Keratinocyte (primary cell): ENCODE measurements at regions not wholly inside any gene's neighbourhood (a gene's known extent, or its start where the extent isn't known, plus 50 kb on each side); places are given as distances from the start of the nearest gene placed in this dataset.

ENCODE experiments used
- DNase-seq: peaks from one replicate; pipeline ENCODE4 v3.0.0-alpha.2; 2011; ENCODE audit warnings: low read depth, missing footprints, low spot score
- FAIRE-seq: peaks from 2 replicates; lab custom pipeline; 2011; peaks lifted over from hg19 to GRCh38; lab: Jason Lieb, UNC
- H2AFZ ChIP-seq: 2 replicates; pipeline ENCODE4 v1.6.0; 2012; ENCODE audit warnings: low read length, control low read depth, inconsistent platforms; ENCODE audit not compliant: control insufficient read depth
- H3K27ac ChIP-seq: 2 replicates; pipeline ENCODE4 v1.5.1; 2011; ENCODE audit warnings: low read length; ENCODE audit not compliant: control insufficient read depth, insufficient read depth
- H3K27me3 ChIP-seq: 3 replicates; pipeline ENCODE4 v1.6.0; 2011; ENCODE audit warnings: low read length; ENCODE audit not compliant: control insufficient read depth, insufficient read depth; ENCODE audit errors: extremely low read depth
- H3K36me3 ChIP-seq, 2 experiments: 2 replicates in 1 of 2; 3 replicates in 1 of 2; pipeline ENCODE4 v1.5.1; 2011; ENCODE audit warnings: low read length in 2 of 2, mild to moderate bottlenecking in 1 of 2; ENCODE audit not compliant: control insufficient read depth in 2 of 2, insufficient read depth in 2 of 2; ENCODE audit errors: extremely low read depth in 1 of 2
- H3K4me1 ChIP-seq: 3 replicates; pipeline ENCODE4 v1.5.1; 2011; ENCODE audit warnings: low read length; ENCODE audit not compliant: control insufficient read depth, insufficient read depth; ENCODE audit errors: extremely low read depth
- H3K4me2 ChIP-seq: 3 replicates; pipeline ENCODE4 v1.6.0; 2011; ENCODE audit warnings: low read depth, low read length; ENCODE audit not compliant: control insufficient read depth, insufficient read depth; ENCODE audit errors: extremely low read depth
- H3K4me3 ChIP-seq, 3 experiments: fragments of 200-600 bp in 1 of 3; sonication (generic) in 1 of 3; 2 replicates in 2 of 3; 3 replicates in 1 of 3; pipeline ENCODE4 v1.5.1; 2011 to 2016; ENCODE audit warnings: low read length in 3 of 3, mild to moderate bottlenecking in 3 of 3, control low read depth in 2 of 3, inconsistent platforms in 1 of 3, low read depth in 1 of 3, mixed read lengths in 1 of 3, mixed run types in 1 of 3, moderate library complexity in 1 of 3; ENCODE audit not compliant: control insufficient read depth in 2 of 3, insufficient read depth in 2 of 3; ENCODE audit errors: extremely low read depth in 1 of 3
- H3K79me2 ChIP-seq: 2 replicates; pipeline ENCODE4 v1.6.0; 2012; ENCODE audit warnings: low read length; ENCODE audit not compliant: control insufficient read depth, insufficient read depth
- H3K9ac ChIP-seq: 3 replicates; pipeline ENCODE4 v1.6.0; 2011; ENCODE audit warnings: low read length; ENCODE audit not compliant: control insufficient read depth, insufficient read depth; ENCODE audit errors: extremely low read depth
- H3K9me1 ChIP-seq: 3 replicates; pipeline ENCODE4 v1.6.0; 2011; ENCODE audit warnings: low read length; ENCODE audit not compliant: control insufficient read depth, insufficient read depth; ENCODE audit errors: extremely low read depth
- H3K9me3 ChIP-seq: 2 replicates; pipeline ENCODE4 v1.5.1; 2012; ENCODE audit warnings: low read depth, low read length; ENCODE audit not compliant: control insufficient read depth
- H4K20me1 ChIP-seq: 3 replicates; pipeline ENCODE4 v1.6.0; 2011; ENCODE audit warnings: low read length; ENCODE audit not compliant: control insufficient read depth, insufficient read depth; ENCODE audit errors: extremely low read depth
- EZH2 ChIP-seq: IDR thresholded peaks from one replicate; pipeline ENCODE4 v1.6.1; 2012; ENCODE audit warnings: inconsistent platforms, mild to moderate bottlenecking, low read length, moderate library complexity
- dilution Hi-C: fragments of 300-500 bp; cut with MboI; formaldehyde crosslinking; loops from one replicate; pipeline ENCODE4 v1.7.0; 2020; ENCODE audit warnings: low sequenced_read_pairs; ENCODE audit not compliant: extremely low pct_ligation_motif_present
- TF ChIP-seq, protein P1 (sequence below), 3 experiments: IDR thresholded peaks in 1 of 3; conservative IDR thresholded peaks in 1 of 3; optimal IDR thresholded peaks in 1 of 3; 2 replicates in 2 of 3; 3 replicates in 1 of 3; pipeline versions ENCODE3 to v1.5.1; 2011; ENCODE audit warnings: low read length in 3 of 3, mild to moderate bottlenecking in 3 of 3, moderate library complexity in 2 of 3, control low read depth in 1 of 3, inconsistent platforms in 1 of 3; ENCODE audit not compliant: insufficient read depth in 2 of 3; ENCODE audit errors: extremely low read depth in 1 of 3

DNA sequence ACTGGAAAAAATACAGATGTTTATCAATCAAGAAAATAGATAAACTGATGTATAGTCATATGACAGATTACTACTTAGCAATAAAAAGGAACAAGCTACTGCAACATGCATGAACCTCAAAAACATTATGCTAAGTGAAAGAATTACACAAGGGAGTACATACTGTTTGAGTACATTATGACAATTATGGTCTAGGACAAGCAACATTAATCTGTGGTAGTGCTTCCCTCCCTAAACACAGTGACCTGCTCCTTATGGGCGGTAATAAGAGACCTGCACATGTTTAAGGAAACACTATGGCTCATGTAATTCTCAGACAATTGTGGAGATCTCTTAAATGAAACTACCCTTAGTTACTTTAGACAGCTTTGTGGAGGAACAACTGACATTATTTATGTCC is 421.2 kb upstream of the FBXO33 start:
- Histone ChIP-seq H3K36me3 (no peaks in the 10 kb centered on the region), H2AFZ (no peak overlapping the region), H3K9me3 (no peaks in the 10 kb centered on the region), H3K4me3 (no peak overlapping the region), H3K4me1 (no peaks in the 10 kb centered on the region), H3K27me3 (no peaks in the 10 kb centered on the region), H3K9ac (no peak overlapping the region), H4K20me1 (no peaks in the 10 kb centered on the region), H3K4me2 (no peak overlapping the region), H3K27ac (no peak overlapping the region), H3K9me1 (no peaks in the 10 kb centered on the region), H3K79me2 (no peaks in the 10 kb centered on the region)
- dilution Hi-C loops = no loop called here
- TF ChIP-seq, protein P1, sequence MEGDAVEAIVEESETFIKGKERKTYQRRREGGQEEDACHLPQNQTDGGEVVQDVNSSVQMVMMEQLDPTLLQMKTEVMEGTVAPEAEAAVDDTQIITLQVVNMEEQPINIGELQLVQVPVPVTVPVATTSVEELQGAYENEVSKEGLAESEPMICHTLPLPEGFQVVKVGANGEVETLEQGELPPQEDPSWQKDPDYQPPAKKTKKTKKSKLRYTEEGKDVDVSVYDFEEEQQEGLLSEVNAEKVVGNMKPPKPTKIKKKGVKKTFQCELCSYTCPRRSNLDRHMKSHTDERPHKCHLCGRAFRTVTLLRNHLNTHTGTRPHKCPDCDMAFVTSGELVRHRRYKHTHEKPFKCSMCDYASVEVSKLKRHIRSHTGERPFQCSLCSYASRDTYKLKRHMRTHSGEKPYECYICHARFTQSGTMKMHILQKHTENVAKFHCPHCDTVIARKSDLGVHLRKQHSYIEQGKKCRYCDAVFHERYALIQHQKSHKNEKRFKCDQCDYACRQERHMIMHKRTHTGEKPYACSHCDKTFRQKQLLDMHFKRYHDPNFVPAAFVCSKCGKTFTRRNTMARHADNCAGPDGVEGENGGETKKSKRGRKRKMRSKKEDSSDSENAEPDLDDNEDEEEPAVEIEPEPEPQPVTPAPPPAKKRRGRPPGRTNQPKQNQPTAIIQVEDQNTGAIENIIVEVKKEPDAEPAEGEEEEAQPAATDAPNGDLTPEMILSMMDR (optimal IDR thresholded peaks at IDR 0.05 in 1 of 3, IDR thresholded peaks at IDR 0.05 in 1 of 3, conservative IDR thresholded peaks at IDR 0.05 in 1 of 3; ENCODE audit: extremely low read depth in 1 of 3, insufficient read depth in 2 of 3, low read length in 3 of 3) = no peak
- no peak for TF ChIP-seq EZH2
- DNase-seq = no peak
- no peak for FAIRE-seq

GRCh38 chr14:39851202-39851601 is 419.0 kb upstream of the FBXO33 start:
- no peak overlapping the region for H3K4me2 ChIP-seq
- no peaks in the 10 kb centered on the region for H3K36me3 ChIP-seq
- TF ChIP-seq, protein P1 (optimal IDR thresholded peaks at IDR 0.05 in 1 of 3, IDR thresholded peaks at IDR 0.05 in 1 of 3, conservative IDR thresholded peaks at IDR 0.05 in 1 of 3; ENCODE audit: extremely low read depth in 1 of 3, insufficient read depth in 2 of 3, low read length in 3 of 3) = no peak
- no peak for TF ChIP-seq EZH2
- no peaks in the 10 kb centered on the region for H3K9me1 ChIP-seq
- dilution Hi-C loops = no loop called here
- no peaks in the 10 kb centered on the region for H3K9me3 ChIP-seq
- H3K9ac ChIP-seq = no peak overlapping the region
- H3K27me3 ChIP-seq = no peaks in the 10 kb centered on the region
- H3K27ac ChIP-seq = no peak overlapping the region
- no peaks in the 10 kb centered on the region for H3K79me2 ChIP-seq
- no peaks in the 10 kb centered on the region for H3K4me1 ChIP-seq
- no peak for FAIRE-seq
- H3K4me3 ChIP-seq = no peak overlapping the region
- DNase-seq = no peak
- no peaks in the 10 kb centered on the region for H4K20me1 ChIP-seq
- no peak overlapping the region for H2AFZ ChIP-seq
